GM12878 (cell line): ENCODE measurements at regions not wholly inside any gene's neighbourhood (a gene's known extent, or its start where the extent isn't known, plus 50 kb on each side); places are given as distances from the start of the nearest gene placed in this dataset.

Experiments
- ATAC-seq: fragments of 200-7000 bp; cut with Tn5 transposase; 3 replicates; pipeline ENCODE4 v1.9.1; 2020; ENCODE audit warnings: mild to moderate bottlenecking, moderate library complexity
- BruUV-seq: library from RNA; stranded (reverse); fragments of 400-500 nt; replicated peaks from 2 replicates; lab custom pipeline; 2021; lab: Mats Ljungman, UMichigan
- CTCF ChIA-PET: fragments of 300-600 bp; sonication (Branson Sonifier 250); formaldehyde crosslinking; extraction: SDS; loops from one replicate; lab custom pipeline; 2021; ENCODE audit warnings: inconsistent platforms; lab: Yijun Ruan, JAX
- POLR2A ChIA-PET: fragments of 350-600 bp; formaldehyde crosslinking; extraction: SDS; loops from one replicate; lab custom pipeline; 2021; ENCODE audit warnings: inconsistent platforms; lab: Charles Lee
- RAD21 ChIA-PET: fragments of 300-600 bp; sonication (Branson Sonifier 250); formaldehyde crosslinking; loops from one replicate; lab custom pipeline; 2023; ENCODE audit warnings: antibody characterized with exemption; ENCODE audit not compliant: unreplicated experiment; lab: Charles Lee
- SMC1A ChIA-PET: fragments of 300-600 bp; sonication (Branson Sonifier 250); formaldehyde crosslinking; loops from one replicate; lab custom pipeline; 2023; ENCODE audit not compliant: unreplicated experiment, uncharacterized antibody; lab: Charles Lee
- DNase-seq: peaks from one replicate; pipeline ENCODE4 v3.0.0-alpha.2; 2011; ENCODE audit warnings: low read depth, low spot score
- FAIRE-seq: peaks from 3 replicates; lab custom pipeline; 2011; peaks lifted over from hg19 to GRCh38; lab: Jason Lieb, UNC
- H2AFZ ChIP-seq: 2 replicates; pipeline ENCODE4 v1.6.0; 2011; ENCODE audit warnings: low read depth, low read length, control low read depth; ENCODE audit not compliant: control insufficient read depth
- H3K27ac ChIP-seq: 2 replicates; pipeline ENCODE4 v1.5.1; 2011; ENCODE audit warnings: control low read depth; ENCODE audit not compliant: control insufficient read depth, insufficient read depth
- H3K27me3 ChIP-seq, 2 experiments: replicated peaks in 1 of 2; 2 replicates each; pipeline versions ENCODE4 v1.6.0 to v1.6.1; 2011; ENCODE audit warnings: low read length in 1 of 2; ENCODE audit not compliant: control insufficient read depth in 2 of 2, insufficient read depth in 2 of 2
- H3K36me3 ChIP-seq, 2 experiments: 2 replicates each; pipeline ENCODE4 v1.5.1; 2011; ENCODE audit warnings: low read length in 1 of 2; ENCODE audit not compliant: control insufficient read depth in 2 of 2, insufficient read depth in 2 of 2
- H3K4me1 ChIP-seq: 2 replicates; pipeline ENCODE4 v1.6.1; 2011; ENCODE audit warnings: mild to moderate bottlenecking, low read length, moderate library complexity, mixed read lengths; ENCODE audit not compliant: control insufficient read depth, insufficient read depth
- H3K4me2 ChIP-seq: 2 replicates; pipeline ENCODE4 v1.6.0; 2011; ENCODE audit warnings: control low read depth; ENCODE audit not compliant: control insufficient read depth, insufficient read depth
- H3K4me3 ChIP-seq: fragments of 200-600 bp; sonication (generic); 2 replicates; pipeline ENCODE4 v1.5.1; 2016
- H3K79me2 ChIP-seq: 2 replicates; pipeline ENCODE4 v1.6.0; 2011; ENCODE audit warnings: low read length; ENCODE audit not compliant: control insufficient read depth, insufficient read depth
- H3K9ac ChIP-seq: 2 replicates; pipeline ENCODE4 v1.8.0; 2011; ENCODE audit warnings: low read length, control low read depth, mixed read lengths; ENCODE audit not compliant: control insufficient read depth, insufficient read depth
- H3K9me3 ChIP-seq: replicated peaks from 3 replicates; pipeline ENCODE4 v1.5.1; 2011; ENCODE audit warnings: mild to moderate bottlenecking, low read length; ENCODE audit not compliant: control insufficient read depth, insufficient read depth
- H4K20me1 ChIP-seq: 2 replicates; pipeline ENCODE4 v1.6.0; 2011; ENCODE audit not compliant: control insufficient read depth, insufficient read depth
- CREB1 ChIP-seq: IDR thresholded peaks from 2 replicates; pipeline ENCODE4 v1.6.1; 2012; ENCODE audit warnings: low read depth, mild to moderate bottlenecking, inconsistent platforms
- EED ChIP-seq: sonication (generic); IDR thresholded peaks from 2 replicates; pipeline ENCODE4 v1.6.1; 2016; ENCODE audit warnings: antibody characterized with exemption, low read depth
- EP300 ChIP-seq, 2 experiments: fragments of 150-350 bp in 1 of 2; IDR thresholded peaks; 2 replicates each; pipeline ENCODE4 v1.6.1; 2011 to 2012; ENCODE audit warnings: low read depth in 2 of 2, low read length in 2 of 2, borderline replicate concordance in 1 of 2, improper control_type of control experiment in 1 of 2, inconsistent platforms in 1 of 2; ENCODE audit not compliant: control insufficient read depth in 1 of 2
- GATAD2B ChIP-seq: fragments of 450-650 bp; conservative IDR thresholded peaks from 2 replicates; pipeline ENCODE4 v1.6.1; 2017; ENCODE audit warnings: low read depth, mild to moderate bottlenecking, moderate library complexity
- IKZF2 ChIP-seq, 2 experiments: fragments of 450-650 bp; IDR thresholded peaks; 2 replicates each; pipeline ENCODE4 v1.6.1; 2017; ENCODE audit warnings: mild to moderate bottlenecking in 2 of 2, moderate library complexity in 2 of 2
- NR2C1 ChIP-seq: fragments of 450-650 bp; IDR thresholded peaks from 2 replicates; pipeline ENCODE4 v1.6.1; 2017; ENCODE audit warnings: antibody characterized with exemption, mild to moderate bottlenecking, moderate library complexity
- POLR2AphosphoS2 ChIP-seq: IDR thresholded peaks from 2 replicates; pipeline ENCODE4 v1.6.1; 2011; ENCODE audit warnings: low read depth, mild to moderate bottlenecking, low read length, improper control_type of control experiment, moderate library complexity
- STAT1 ChIP-seq: fragments of 450-650 bp; conservative IDR thresholded peaks from 2 replicates; pipeline ENCODE4 v1.6.1; 2014; ENCODE audit warnings: antibody characterized with exemption, mild to moderate bottlenecking
- ZNF274 ChIP-seq: IDR thresholded peaks from one replicate; pipeline ENCODE4 v1.8.0; 2011; ENCODE audit not compliant: insufficient read length, insufficient read depth
- in situ Hi-C: fragments of 300-500 bp; cut with MboI; formaldehyde crosslinking; loops from 9 replicates; pipeline ENCODE4 v1.14.3; 2018; ENCODE audit warnings: mixed read lengths
- intact Hi-C: fragments of 100-400 bp; cut with micrococcal nuclease; formaldehyde crosslinking; loops from one replicate; pipeline ENCODE4 v1.14.2; 2022; ENCODE audit not compliant: unreplicated experiment
- TF ChIP-seq, protein P1 (sequence below): IDR thresholded peaks from 2 replicates; pipeline ENCODE4 v1.6.1; 2011; ENCODE audit warnings: borderline replicate concordance, low read depth, mild to moderate bottlenecking, moderate library complexity, low read length; ENCODE audit not compliant: insufficient read depth, poor library complexity, severe bottlenecking
- TF ChIP-seq, protein P2 (sequence below): fragments of 450-650 bp; formaldehyde crosslinking; IDR thresholded peaks from 2 replicates; pipeline ENCODE4 v1.4.0; 2022; ENCODE audit warnings: mild to moderate bottlenecking, moderate library complexity
- TF ChIP-seq, protein P3 (sequence below): fragments of 450-650 bp; IDR thresholded peaks from 2 replicates; pipeline ENCODE4 v1.6.1; 2017; ENCODE audit warnings: mild to moderate bottlenecking

- Histone ChIP-seq H3K4me1 (no peaks in the 10 kb centered on the region), H3K79me2 (no peaks in the 10 kb centered on the region), H3K27me3 (0 out of 4 replicates have a peak, but pooled peaks cover 0 to 2% of the 10 kb centered on the region in 2 experiments), H2AFZ (no peak overlapping the region), H3K4me2 (no peak overlapping the region), H3K9me3 (no peaks in the 10 kb centered on the region; the same call in 2 of the 3 replicates), H3K9ac (no peak overlapping the region), H3K36me3 (no peaks in the 10 kb centered on the region), H4K20me1 (no peaks in the 10 kb centered on the region), H3K27ac (no peak overlapping the region), H3K4me3 (no peak overlapping the region)
- DNase-seq (no peak), ATAC-seq (no peak), FAIRE-seq (no peak)
- SMC1A ChIA-PET = no interaction called here
- BruUV-seq = no TSS peak
- CTCF ChIA-PET = no interaction called here
- in situ Hi-C loops (no loop called here), intact Hi-C loops (no loop called here)
- POLR2A ChIA-PET = no interaction called here
- RAD21 ChIA-PET = no interaction called here
- TF ChIP-seq, protein P1, sequence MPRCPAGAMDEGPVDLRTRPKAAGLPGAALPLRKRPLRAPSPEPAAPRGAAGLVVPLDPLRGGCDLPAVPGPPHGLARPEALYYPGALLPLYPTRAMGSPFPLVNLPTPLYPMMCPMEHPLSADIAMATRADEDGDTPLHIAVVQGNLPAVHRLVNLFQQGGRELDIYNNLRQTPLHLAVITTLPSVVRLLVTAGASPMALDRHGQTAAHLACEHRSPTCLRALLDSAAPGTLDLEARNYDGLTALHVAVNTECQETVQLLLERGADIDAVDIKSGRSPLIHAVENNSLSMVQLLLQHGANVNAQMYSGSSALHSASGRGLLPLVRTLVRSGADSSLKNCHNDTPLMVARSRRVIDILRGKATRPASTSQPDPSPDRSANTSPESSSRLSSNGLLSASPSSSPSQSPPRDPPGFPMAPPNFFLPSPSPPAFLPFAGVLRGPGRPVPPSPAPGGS = no peak
- TF ChIP-seq IKZF2 (IDR thresholded peaks at IDR 0.05) = no peak
- TF ChIP-seq NR2C1 = no peak
- TF ChIP-seq EED = no peak
- TF ChIP-seq EP300 (IDR thresholded peaks at IDR 0.05; ENCODE audit: borderline replicate concordance in 1 of 2, control insufficient read depth in 1 of 2, low read depth in 2 of 2, low read length in 2 of 2) = no peak
- no peak for TF ChIP-seq POLR2AphosphoS2
- TF ChIP-seq CREB1 = no peak
- TF ChIP-seq, protein P2, sequence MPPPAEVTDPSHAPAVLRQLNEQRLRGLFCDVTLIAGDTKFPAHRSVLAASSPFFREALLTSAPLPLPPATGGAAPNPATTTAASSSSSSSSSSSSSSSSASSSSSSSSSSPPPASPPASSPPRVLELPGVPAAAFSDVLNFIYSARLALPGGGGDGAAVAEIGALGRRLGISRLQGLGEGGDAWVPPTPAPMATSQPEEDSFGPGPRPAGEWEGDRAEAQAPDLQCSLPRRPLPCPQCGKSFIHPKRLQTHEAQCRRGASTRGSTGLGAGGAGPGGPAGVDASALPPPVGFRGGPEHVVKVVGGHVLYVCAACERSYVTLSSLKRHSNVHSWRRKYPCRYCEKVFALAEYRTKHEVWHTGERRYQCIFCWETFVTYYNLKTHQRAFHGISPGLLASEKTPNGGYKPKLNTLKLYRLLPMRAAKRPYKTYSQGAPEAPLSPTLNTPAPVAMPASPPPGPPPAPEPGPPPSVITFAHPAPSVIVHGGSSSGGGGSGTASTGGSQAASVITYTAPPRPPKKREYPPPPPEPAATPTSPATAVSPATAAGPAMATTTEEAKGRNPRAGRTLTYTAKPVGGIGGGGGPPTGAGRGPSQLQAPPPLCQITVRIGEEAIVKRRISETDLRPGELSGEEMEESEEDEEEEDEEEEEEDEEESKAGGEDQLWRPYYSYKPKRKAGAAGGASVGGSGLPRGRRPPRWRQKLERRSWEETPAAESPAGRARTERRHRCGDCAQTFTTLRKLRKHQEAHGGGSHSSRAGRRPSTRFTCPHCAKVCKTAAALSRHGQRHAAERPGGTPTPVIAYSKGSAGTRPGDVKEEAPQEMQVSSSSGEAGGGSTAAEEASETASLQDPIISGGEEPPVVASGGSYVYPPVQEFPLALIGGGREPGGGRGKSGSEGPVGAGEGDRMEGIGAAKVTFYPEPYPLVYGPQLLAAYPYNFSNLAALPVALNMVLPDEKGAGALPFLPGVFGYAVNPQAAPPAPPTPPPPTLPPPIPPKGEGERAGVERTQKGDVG (CRISPR knock-in tag) = no peak
- TF ChIP-seq, protein P3, sequence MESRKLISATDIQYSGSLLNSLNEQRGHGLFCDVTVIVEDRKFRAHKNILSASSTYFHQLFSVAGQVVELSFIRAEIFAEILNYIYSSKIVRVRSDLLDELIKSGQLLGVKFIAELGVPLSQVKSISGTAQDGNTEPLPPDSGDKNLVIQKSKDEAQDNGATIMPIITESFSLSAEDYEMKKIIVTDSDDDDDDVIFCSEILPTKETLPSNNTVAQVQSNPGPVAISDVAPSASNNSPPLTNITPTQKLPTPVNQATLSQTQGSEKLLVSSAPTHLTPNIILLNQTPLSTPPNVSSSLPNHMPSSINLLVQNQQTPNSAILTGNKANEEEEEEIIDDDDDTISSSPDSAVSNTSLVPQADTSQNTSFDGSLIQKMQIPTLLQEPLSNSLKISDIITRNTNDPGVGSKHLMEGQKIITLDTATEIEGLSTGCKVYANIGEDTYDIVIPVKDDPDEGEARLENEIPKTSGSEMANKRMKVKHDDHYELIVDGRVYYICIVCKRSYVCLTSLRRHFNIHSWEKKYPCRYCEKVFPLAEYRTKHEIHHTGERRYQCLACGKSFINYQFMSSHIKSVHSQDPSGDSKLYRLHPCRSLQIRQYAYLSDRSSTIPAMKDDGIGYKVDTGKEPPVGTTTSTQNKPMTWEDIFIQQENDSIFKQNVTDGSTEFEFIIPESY = no peak
- no peak for TF ChIP-seq ZNF274
- TF ChIP-seq GATAD2B = no peak
- TF ChIP-seq STAT1 = no peak
Measured at GRCh38 chrX:39059866-39060265, 258.6 kb downstream of the MID1IP1 start.
